CD8-positive, alpha-beta memory T cell (primary cell): ENCODE measurements at regions not wholly inside any gene's neighbourhood (a gene's known extent, or its start where the extent isn't known, plus 50 kb on each side); places are given as distances from the start of the nearest gene placed in this dataset.
"Not testable (repeated sequence)": the region's sequence is repeated elsewhere in the genome, so short reads cannot be mapped to it uniquely, and the experiment has no call there.

Experiments
- CTCF ChIA-PET: fragments of 350-600 bp; sonication (Branson Sonifier 250); formaldehyde crosslinking; loops from one replicate; lab custom pipeline; 2021; ENCODE audit warnings: antibody characterized with exemption; lab: Charles Lee
- POLR2A ChIA-PET: fragments of 350-600 bp; sonication (Branson Sonifier 250); formaldehyde crosslinking; loops from one replicate; lab custom pipeline; 2021; ENCODE audit warnings: antibody characterized with exemption; lab: Charles Lee
- DNase-seq, 5 donors: peaks; one replicate each; pipeline versions ENCODE4 v3.0.0 to v3.0.0-alpha.2; 2020 to 2022; ENCODE audit warnings: mixed read lengths in 1 of 5
- H3K27ac ChIP-seq: one replicate; pipeline ENCODE4 v1.7.0; 2013; ENCODE audit warnings: low read depth, mild to moderate bottlenecking, low read length, moderate library complexity
- H3K27me3 ChIP-seq: 2 replicates; pipeline ENCODE4 v1.7.0; 2013; ENCODE audit warnings: low read length, mild to moderate bottlenecking; ENCODE audit not compliant: insufficient read depth, poor library complexity, severe bottlenecking
- H3K36me3 ChIP-seq: 2 replicates; pipeline ENCODE4 v1.7.0; 2013; ENCODE audit warnings: mild to moderate bottlenecking, low read length, moderate library complexity; ENCODE audit not compliant: insufficient read depth
- H3K4me1 ChIP-seq: 2 replicates; pipeline ENCODE4 v1.7.0; 2013; ENCODE audit warnings: mild to moderate bottlenecking, low read length, moderate library complexity; ENCODE audit not compliant: insufficient read depth
- H3K4me3 ChIP-seq: 2 replicates; pipeline ENCODE4 v1.7.0; 2013; ENCODE audit warnings: mild to moderate bottlenecking, low read length
- H3K9me3 ChIP-seq: 2 replicates; pipeline ENCODE4 v1.7.0; 2013; ENCODE audit warnings: mild to moderate bottlenecking, low read length
- H3K27ac Mint-ChIP-seq, 8 donors: one replicate each; pipeline ENCODE4 v1.8.0; 2020 to 2021; ENCODE audit warnings: mixed read lengths in 8 of 8, mild to moderate bottlenecking in 6 of 8, inconsistent platforms in 3 of 8, moderate library complexity in 3 of 8
- H3K27me3 Mint-ChIP-seq, 2 donors: one replicate each; pipeline ENCODE4 v1.8.0; 2020 to 2021; ENCODE audit warnings: mixed read lengths in 2 of 2, mild to moderate bottlenecking in 1 of 2, moderate library complexity in 1 of 2
- H3K36me3 Mint-ChIP-seq, 3 donors: one replicate each; pipeline ENCODE4 v1.8.0; 2020 to 2021; ENCODE audit warnings: mixed read lengths in 3 of 3, inconsistent platforms in 1 of 3, mild to moderate bottlenecking in 1 of 3
- H3K4me1 Mint-ChIP-seq, 3 donors: one replicate each; pipeline ENCODE4 v1.8.0; 2020 to 2021; ENCODE audit warnings: mixed read lengths in 3 of 3, inconsistent platforms in 1 of 3, mild to moderate bottlenecking in 1 of 3
- H3K4me3 Mint-ChIP-seq, 7 donors: one replicate each; pipeline ENCODE4 v1.8.0; 2020 to 2021; ENCODE audit warnings: mixed read lengths in 7 of 7, mild to moderate bottlenecking in 6 of 7, moderate library complexity in 4 of 7, inconsistent platforms in 2 of 7
- H3K9me3 Mint-ChIP-seq, 5 donors: one replicate each; pipeline ENCODE4 v1.8.0; 2020 to 2022; ENCODE audit warnings: mixed read lengths in 5 of 5, mild to moderate bottlenecking in 3 of 5, moderate library complexity in 2 of 5, inconsistent platforms in 1 of 5

- no peak for DNase-seq
- peak overlapping the region; percentile 97 to 100 (median 99) for H3K27ac Mint-ChIP-seq
- H3K27ac ChIP-seq = peak overlapping the region; percentile 94
- H3K36me3 ChIP-seq = no peaks in the 10 kb centered on the region
- peaks cover 30% of the 10 kb centered on the region for H3K4me1 ChIP-seq
- H3K9me3 ChIP-seq = no peaks in the 10 kb centered on the region
- peak overlapping the region; percentile 94 to 99 (median 99) for H3K4me3 Mint-ChIP-seq
- H3K4me3 ChIP-seq = peak overlapping the region; percentile 92
- no peaks in the 10 kb centered on the region for H3K9me3 Mint-ChIP-seq
- peaks cover 1 to 3% of the 10 kb centered on the region in 2 donors for H3K27me3 Mint-ChIP-seq
- H3K27me3 ChIP-seq = no peaks in the 10 kb centered on the region
- ChIA-PET CTCF (interaction anchor here (1.3 to 1.8 kb wide), 6 partner anchors 23 to 168 kb away, joined by 3 to 12 read pairs (median 4); no protein-coding TSS in a partner anchor), POLR2A (interaction anchor here (1.7 to 2.8 kb wide), 2 partner anchors 36 to 38 kb away, joined by 7 to 13 read pairs; no protein-coding TSS in a partner anchor)
- H3K4me1 Mint-ChIP-seq = peaks cover 32 to 42% (median 37%) of the 10 kb centered on the region in 3 donors
- peaks cover 0 to 10% (median 0%) of the 10 kb centered on the region in 3 donors for H3K36me3 Mint-ChIP-seq
Observed at GRCh38 chr13:99087954-99088491, 110.2 kb upstream of the DOCK9 start.

GRCh38 chr13:99093997-99094396 is 106.7 kb upstream of the UBAC2 start:
- Mint-ChIP-seq H3K4me3 (no peak overlapping the region), H3K27ac (no peak overlapping the region)

GRCh38 chr13:99101831-99102230 is 98.8 kb upstream of the UBAC2 start:
- DNase-seq = not testable (repeated sequence)

More at GRCh38 chr13:99093997-99094396, 106.7 kb upstream of the UBAC2 start:
- Histone ChIP-seq H3K36me3 (no peaks in the 10 kb centered on the region), H3K4me1 (no peaks in the 10 kb centered on the region), H3K27me3 (no peaks in the 10 kb centered on the region), H3K4me3 (no peak overlapping the region), H3K27ac (no peak overlapping the region), H3K9me3 (no peaks in the 10 kb centered on the region)
- Mint-ChIP-seq H3K36me3 (peaks cover 0 to 2% (median 0%) of the 10 kb centered on the region in 3 donors), H3K27me3 (peaks cover 0 to 4% of the 10 kb centered on the region in 2 donors), H3K9me3 (no peaks in the 10 kb centered on the region), H3K4me1 (peaks cover 0 to 3% (median 0%) of the 10 kb centered on the region in 3 donors)
- DNase-seq = no peak
- POLR2A ChIA-PET = no interaction called here
- CTCF ChIA-PET = interaction anchor here (1.2 kb wide), 1 partner anchor 83 kb away, joined by 3 read pairs; no protein-coding TSS in a partner anchor

GRCh38 chr13:99103536-99103935 is 97.1 kb upstream of the UBAC2 start:
- H3K4me1 ChIP-seq = no peaks in the 10 kb centered on the region

More at GRCh38 chr13:99101831-99102230, 98.8 kb upstream of the UBAC2 start:
- H3K36me3 ChIP-seq, H3K36me3 Mint-ChIP-seq, H3K27ac ChIP-seq, H3K9me3 ChIP-seq, H3K27me3 Mint-ChIP-seq, H3K27me3 ChIP-seq, H3K4me1 Mint-ChIP-seq, H3K4me3 Mint-ChIP-seq, H3K4me1 ChIP-seq, H3K9me3 Mint-ChIP-seq, POLR2A ChIA-PET, H3K27ac Mint-ChIP-seq, H3K4me3 ChIP-seq: not testable (repeated sequence)
- CTCF ChIA-PET = interaction anchor here (1.2 kb wide), 1 partner anchor 15 kb away, joined by 3 read pairs; no protein-coding TSS in a partner anchor

GRCh38 chr13:99104396-99104795 is 96.3 kb upstream of the UBAC2 start:
- Mint-ChIP-seq H3K36me3 (peaks cover 0 to 11% (median 0%) of the 10 kb centered on the region in 3 donors), H3K9me3 (peaks cover 0 to 4% (median 0%) of the 10 kb centered on the region in 5 donors), H3K4me3 (no peak overlapping the region), H3K27me3 (peaks cover 6 to 7% of the 10 kb centered on the region in 2 donors), H3K27ac (no peak overlapping the region), H3K4me1 (peaks cover 0 to 4% (median 4%) of the 10 kb centered on the region in 3 donors)
- no peaks in the 10 kb centered on the region for H3K4me1 ChIP-seq
- no peak for DNase-seq
- no peaks in the 10 kb centered on the region for H3K36me3 ChIP-seq
- no peaks in the 10 kb centered on the region for H3K9me3 ChIP-seq
- POLR2A ChIA-PET = no interaction called here
- no peak overlapping the region for H3K27ac ChIP-seq
- no peaks in the 10 kb centered on the region for H3K27me3 ChIP-seq
- H3K4me3 ChIP-seq = no peak overlapping the region
- CTCF ChIA-PET = no interaction called here

More at GRCh38 chr13:99103536-99103935, 97.1 kb upstream of the UBAC2 start:
- Mint-ChIP-seq H3K4me1 (peaks cover 0 to 4% (median 4%) of the 10 kb centered on the region in 3 donors), H3K9me3 (peaks cover 0 to 2% (median 0%) of the 10 kb centered on the region in 5 donors), H3K27ac (peak overlapping the region in 1 of 8 donors; percentile 63), H3K36me3 (peaks cover 0 to 11% (median 0%) of the 10 kb centered on the region in 3 donors), H3K27me3 (peaks cover 6 to 7% of the 10 kb centered on the region in 2 donors), H3K4me3 (no peak overlapping the region)
- DNase-seq = no peak
- H3K9me3 ChIP-seq = no peaks in the 10 kb centered on the region
- H3K27ac ChIP-seq = no peak overlapping the region
- H3K4me3 ChIP-seq = no peak overlapping the region
- no peaks in the 10 kb centered on the region for H3K27me3 ChIP-seq
- POLR2A ChIA-PET = no interaction called here
- no peaks in the 10 kb centered on the region for H3K36me3 ChIP-seq
- CTCF ChIA-PET = no interaction called here

- POLR2A ChIA-PET = no interaction called here
Observed at GRCh38 chr13:99105160-99105559, 95.5 kb upstream of the UBAC2 start.

GRCh38 chr13:99113351-99113750 is 87.3 kb upstream of the UBAC2 start:
- peaks cover 0 to 2% (median 2%) of the 10 kb centered on the region in 5 donors for H3K9me3 Mint-ChIP-seq
- DNase-seq = no peak
- H3K4me1 Mint-ChIP-seq = no peaks in the 10 kb centered on the region
- Histone ChIP-seq H3K9me3 (no peaks in the 10 kb centered on the region), H3K27me3 (no peaks in the 10 kb centered on the region), H3K4me1 (no peaks in the 10 kb centered on the region), H3K27ac (no peak overlapping the region), H3K36me3 (no peaks in the 10 kb centered on the region), H3K4me3 (no peak overlapping the region)
- CTCF ChIA-PET = no interaction called here
- H3K36me3 Mint-ChIP-seq = no peaks in the 10 kb centered on the region
- no peak overlapping the region for H3K4me3 Mint-ChIP-seq
- H3K27ac Mint-ChIP-seq = peak overlapping the region in 1 of 8 donors; percentile 48
- POLR2A ChIA-PET = no interaction called here
- H3K27me3 Mint-ChIP-seq = peaks cover 0 to 1% of the 10 kb centered on the region in 2 donors

More at GRCh38 chr13:99105160-99105559, 95.5 kb upstream of the UBAC2 start:
- H3K4me3 Mint-ChIP-seq = no peak overlapping the region
- H3K4me3 ChIP-seq = no peak overlapping the region
- H3K27ac ChIP-seq = no peak overlapping the region
- no peaks in the 10 kb centered on the region for H3K9me3 ChIP-seq
- H3K4me1 ChIP-seq = no peaks in the 10 kb centered on the region
- peaks cover 0 to 4% (median 0%) of the 10 kb centered on the region in 5 donors for H3K9me3 Mint-ChIP-seq
- H3K27me3 ChIP-seq = no peaks in the 10 kb centered on the region
- peaks cover 0 to 4% (median 4%) of the 10 kb centered on the region in 3 donors for H3K4me1 Mint-ChIP-seq
- no peak for DNase-seq
- peaks cover 0 to 11% (median 0%) of the 10 kb centered on the region in 3 donors for H3K36me3 Mint-ChIP-seq
- no peaks in the 10 kb centered on the region for H3K36me3 ChIP-seq
- H3K27me3 Mint-ChIP-seq = peaks cover 5 to 7% of the 10 kb centered on the region in 2 donors
- CTCF ChIA-PET = interaction anchor here (0.6 kb wide), 1 partner anchor 9 kb away, joined by 3 read pairs; no protein-coding TSS in a partner anchor
- no peak overlapping the region for H3K27ac Mint-ChIP-seq

- Histone ChIP-seq H3K9me3 (no peaks in the 10 kb centered on the region), H3K27ac (no peak overlapping the region), H3K27me3 (no peaks in the 10 kb centered on the region), H3K36me3 (no peaks in the 10 kb centered on the region), H3K4me1 (no peaks in the 10 kb centered on the region), H3K4me3 (no peak overlapping the region)
- H3K9me3 Mint-ChIP-seq = no peaks in the 10 kb centered on the region
- POLR2A ChIA-PET = no interaction called here
- peak overlapping the region in 1 of 7 donors; percentile 11 for H3K4me3 Mint-ChIP-seq
- H3K36me3 Mint-ChIP-seq = no peaks in the 10 kb centered on the region
- H3K4me1 Mint-ChIP-seq = peaks cover 10 to 37% (median 11%) of the 10 kb centered on the region in 3 donors
- H3K27me3 Mint-ChIP-seq = peaks cover 4 to 7% of the 10 kb centered on the region in 2 donors
- DNase-seq = no peak
- CTCF ChIA-PET = no interaction called here
- H3K27ac Mint-ChIP-seq = no peak overlapping the region
Observed at GRCh38 chr13:99118179-99118578, 82.5 kb upstream of the UBAC2 start.
